Kidney (tissue), 13 donors: ENCODE measurements at regions not wholly inside any gene's neighbourhood (a gene's known extent, or its start where the extent isn't known, plus 50 kb on each side); places are given as distances from the start of the nearest gene placed in this dataset.

Experiments used
- DNase-seq, 5 donors: peaks; one replicate each; pipeline ENCODE4 v3.0.0-alpha.2; 2013 to 2020
- FAIRE-seq: peaks from 2 replicates; lab custom pipeline; 2012; peaks lifted over from hg19 to GRCh38; lab: Jason Lieb, UNC
- H3K27ac ChIP-seq, 2 donors: one replicate each; pipeline ENCODE4 v1.7.0; 2013; ENCODE audit warnings: low read depth in 2 of 2, low read length in 2 of 2, inconsistent platforms in 1 of 2
- H3K27me3 ChIP-seq: one replicate; pipeline ENCODE4 v1.7.1; 2013; ENCODE audit warnings: low read length, inconsistent platforms; ENCODE audit not compliant: control insufficient read depth, insufficient read depth
- H3K36me3 ChIP-seq, 3 donors: one replicate each; pipeline versions ENCODE4 v1.7.0 to v1.7.1; 2013; ENCODE audit warnings: low read length in 3 of 3, control low read depth in 1 of 3, inconsistent platforms in 1 of 3; ENCODE audit not compliant: insufficient read depth in 3 of 3, control insufficient read depth in 2 of 3
- H3K4me1 ChIP-seq, 3 donors: one replicate each; pipeline versions ENCODE4 v1.7.0 to v1.7.1; 2013; ENCODE audit warnings: low read length in 3 of 3, inconsistent platforms in 1 of 3, low read depth in 1 of 3; ENCODE audit not compliant: control insufficient read depth in 2 of 3, insufficient read depth in 2 of 3
- H3K4me3 ChIP-seq, 3 donors: one replicate each; pipeline versions ENCODE4 v1.7.0 to v1.8.1; 2013; ENCODE audit warnings: low read length in 3 of 3, control low read depth in 1 of 3, inconsistent platforms in 1 of 3
- H3K9ac ChIP-seq, 3 donors: one replicate each; pipeline versions ENCODE4 v1.7.0 to v1.7.1; 2013; ENCODE audit warnings: low read length in 3 of 3, control low read depth in 1 of 3, inconsistent platforms in 1 of 3
- H3K9me3 ChIP-seq, 3 donors: one replicate each; pipeline versions ENCODE4 v1.7.0 to v1.7.1; 2013; ENCODE audit warnings: low read length in 3 of 3, control low read depth in 1 of 3, inconsistent platforms in 1 of 3; ENCODE audit not compliant: control insufficient read depth in 2 of 3, insufficient read depth in 1 of 3
- CTCF ChIP-seq: IDR thresholded peaks from 3 replicates; pipeline ENCODE4 v1.5.1; 2012; ENCODE audit warnings: mild to moderate bottlenecking, moderate library complexity, borderline replicate concordance; ENCODE audit not compliant: insufficient read depth; ENCODE audit errors: extremely low read depth
- intact Hi-C: fragments of 100-400 bp; cut with DNase I; formaldehyde crosslinking; loops from one replicate; pipeline ENCODE4 v1.11.1; 2022
- donor health status: control.
- donor health status: control.
- donor health status: control.
- donor health status: control.
- donor health status: control.
- donor health status: DM: yes; HTN: yes; CAD: no.
- donor health status: Normal renal cell carcinoma (clear cell type).

DNA sequence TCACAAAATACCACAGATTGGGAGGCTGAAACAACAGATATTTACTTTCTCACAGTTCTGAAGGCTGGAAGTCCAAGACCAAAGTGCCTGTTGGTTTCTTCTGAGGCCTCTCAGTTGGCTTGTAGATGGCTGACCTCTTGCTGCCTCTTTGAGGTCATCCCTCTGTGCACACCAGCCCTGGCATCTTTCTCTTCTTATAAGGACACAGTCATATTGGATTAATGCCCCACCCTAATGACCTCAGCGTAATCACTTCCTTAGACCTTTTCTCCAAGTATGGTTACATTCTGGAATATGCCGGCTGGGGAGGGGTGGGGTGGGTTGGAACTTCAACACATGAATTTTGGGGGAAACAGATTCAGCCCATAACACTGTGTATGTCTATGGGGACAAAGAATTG is 116.2 kb upstream of the LNX1 start:
- Histone ChIP-seq H3K27me3 (no peaks in the 10 kb centered on the region), H3K4me1 (peaks cover 0 to 24% (median 16%) of the 10 kb centered on the region in 3 donors), H3K9ac (no peak overlapping the region), H3K27ac (no peak overlapping the region), H3K36me3 (no peaks in the 10 kb centered on the region), H3K4me3 (no peak overlapping the region), H3K9me3 (no peaks in the 10 kb centered on the region)
- TF ChIP-seq CTCF = no peak
- DNase-seq (no peak), FAIRE-seq (no peak)
- intact Hi-C loops = no loop called here

DNA sequence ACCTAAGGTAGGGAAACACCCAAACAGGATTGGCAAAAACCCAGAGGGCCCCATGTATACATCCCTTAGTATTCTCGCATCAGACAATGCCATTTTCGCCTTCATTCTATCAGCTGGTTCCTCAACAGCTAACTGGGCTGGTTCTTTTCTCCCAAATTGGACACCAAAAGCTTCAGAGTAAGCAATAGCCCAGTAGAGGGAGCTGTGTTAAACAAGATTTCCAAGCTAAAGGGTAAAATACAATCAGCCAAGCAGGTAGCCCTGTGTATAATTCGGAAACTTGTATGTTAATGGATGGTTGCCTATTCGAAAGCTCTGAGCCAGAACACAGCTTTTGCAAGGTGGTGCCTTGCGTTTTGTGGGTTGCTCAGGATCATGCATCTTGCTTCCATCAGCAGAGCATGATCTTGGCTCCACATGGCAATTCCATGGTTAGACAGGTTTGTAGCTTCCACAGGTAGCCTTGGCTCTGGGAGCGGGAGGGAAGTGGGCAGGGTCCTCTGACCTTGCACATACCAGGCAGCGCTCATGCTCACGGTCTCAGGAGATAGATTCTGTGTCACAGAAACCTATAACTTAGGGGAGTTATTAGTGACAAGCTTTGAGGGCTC is 115.2 kb upstream of the LNX1 start:
- no peak for FAIRE-seq
- Histone ChIP-seq H3K27ac (no peak overlapping the region), H3K36me3 (no peaks in the 10 kb centered on the region), H3K4me1 (peaks cover 0 to 24% (median 18%) of the 10 kb centered on the region in 3 donors), H3K4me3 (no peak overlapping the region), H3K9me3 (no peaks in the 10 kb centered on the region), H3K9ac (no peak overlapping the region), H3K27me3 (no peaks in the 10 kb centered on the region)
- peak; percentile 50 for TF ChIP-seq CTCF
- DNase-seq = peak in 3 of 5 donors; percentile 14 to 84 (median 68)
- intact Hi-C loops = no loop called here

- no peaks in the 10 kb centered on the region for H3K9me3 ChIP-seq
- H3K27me3 ChIP-seq = no peaks in the 10 kb centered on the region
- H3K36me3 ChIP-seq = no peaks in the 10 kb centered on the region
- peaks cover 0 to 24% (median 18%) of the 10 kb centered on the region in 3 donors for H3K4me1 ChIP-seq
- H3K27ac ChIP-seq = no peak overlapping the region
- H3K9ac ChIP-seq = no peak overlapping the region
- no peak overlapping the region for H3K4me3 ChIP-seq
- TF ChIP-seq CTCF = no peak
- DNase-seq (no peak), FAIRE-seq (no peak)
- intact Hi-C loops = no loop called here
Measured at GRCh38 chr4:53705972-53706371, 114.7 kb upstream of the LNX1 start.
